Upper lobe of left lung (tissue), 4 donors: ENCODE measurements at regions not wholly inside any gene's neighbourhood (a gene's known extent, or its start where the extent isn't known, plus 50 kb on each side); places are given as distances from the start of the nearest gene placed in this dataset.
"Not testable (repeated sequence)": the region's sequence is repeated elsewhere in the genome, so short reads cannot be mapped to it uniquely, and the experiment has no call there.

ENCODE experiments used
- POLR2A ChIP-seq, 4 donors: fragments of 450-650 bp; IDR thresholded peaks; one replicate each; pipeline ENCODE4 v1.5.1; 2016 to 2017; ENCODE audit warnings: antibody characterized with exemption in 4 of 4, mild to moderate bottlenecking in 2 of 4
- POLR2AphosphoS5 ChIP-seq, 2 donors: sonication (generic); formaldehyde crosslinking; IDR thresholded peaks; one replicate each; pipeline ENCODE4 v1.5.1; 2017; ENCODE audit warnings: antibody characterized with exemption in 2 of 2
- TF ChIP-seq, protein P1 (sequence below), 6 experiments: fragments of 450-650 bp in 4 of 6; fragments of 200-600 bp in 2 of 6; sonication (generic) in 2 of 6; IDR thresholded peaks; one replicate each; pipeline ENCODE4 v1.5.1; 2016 to 2019; ENCODE audit warnings: antibody characterized with exemption in 6 of 6

DNA sequence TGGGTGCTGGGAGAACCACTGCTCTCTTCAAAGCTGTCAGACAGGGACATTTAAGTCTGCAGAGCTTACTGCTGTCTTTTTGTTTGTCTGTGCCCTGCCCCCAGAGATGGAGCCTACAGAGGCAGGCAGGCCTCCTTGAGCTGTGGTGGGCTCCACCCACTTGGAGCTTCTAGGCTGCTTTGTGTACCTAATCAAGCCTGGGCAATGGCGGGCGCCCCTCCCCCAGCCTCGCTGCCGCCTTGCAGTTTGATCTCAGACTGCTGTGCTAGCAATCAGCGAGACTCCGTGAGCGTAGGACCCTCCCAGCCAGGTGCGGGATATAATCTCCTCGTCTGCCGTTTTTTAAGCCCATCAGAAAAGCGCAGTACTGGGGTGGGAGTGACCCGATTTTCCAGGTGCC, 125.6 kb upstream of the LRATD1 start:
- not testable (repeated sequence) for TF ChIP-seq POLR2A, POLR2AphosphoS5 (IDR thresholded peaks at IDR 0.05)
- TF ChIP-seq, protein P1, sequence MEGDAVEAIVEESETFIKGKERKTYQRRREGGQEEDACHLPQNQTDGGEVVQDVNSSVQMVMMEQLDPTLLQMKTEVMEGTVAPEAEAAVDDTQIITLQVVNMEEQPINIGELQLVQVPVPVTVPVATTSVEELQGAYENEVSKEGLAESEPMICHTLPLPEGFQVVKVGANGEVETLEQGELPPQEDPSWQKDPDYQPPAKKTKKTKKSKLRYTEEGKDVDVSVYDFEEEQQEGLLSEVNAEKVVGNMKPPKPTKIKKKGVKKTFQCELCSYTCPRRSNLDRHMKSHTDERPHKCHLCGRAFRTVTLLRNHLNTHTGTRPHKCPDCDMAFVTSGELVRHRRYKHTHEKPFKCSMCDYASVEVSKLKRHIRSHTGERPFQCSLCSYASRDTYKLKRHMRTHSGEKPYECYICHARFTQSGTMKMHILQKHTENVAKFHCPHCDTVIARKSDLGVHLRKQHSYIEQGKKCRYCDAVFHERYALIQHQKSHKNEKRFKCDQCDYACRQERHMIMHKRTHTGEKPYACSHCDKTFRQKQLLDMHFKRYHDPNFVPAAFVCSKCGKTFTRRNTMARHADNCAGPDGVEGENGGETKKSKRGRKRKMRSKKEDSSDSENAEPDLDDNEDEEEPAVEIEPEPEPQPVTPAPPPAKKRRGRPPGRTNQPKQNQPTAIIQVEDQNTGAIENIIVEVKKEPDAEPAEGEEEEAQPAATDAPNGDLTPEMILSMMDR (IDR thresholded peaks at IDR 0.05) = not testable (repeated sequence)
